NB4 (cell line): ENCODE measurements at regions not wholly inside any gene's neighbourhood (a gene's known extent, or its start where the extent isn't known, plus 50 kb on each side); places are given as distances from the start of the nearest gene placed in this dataset.

Experiments used
- MYC ChIP-seq: IDR thresholded peaks from 2 replicates; pipeline ENCODE4 v1.6.1; 2011; ENCODE audit warnings: low read depth, low read length
- POLR2A ChIP-seq: IDR thresholded peaks from 2 replicates; pipeline ENCODE4 v1.6.1; 2011; ENCODE audit warnings: mild to moderate bottlenecking; ENCODE audit not compliant: insufficient read length; ENCODE audit errors: extremely low read depth
- TF ChIP-seq, protein P1 (sequence below): IDR thresholded peaks from one replicate; pipeline ENCODE4 v1.5.1; 2012; ENCODE audit warnings: low read depth, low read length
- TF ChIP-seq, protein P2 (sequence below): IDR thresholded peaks from 2 replicates; pipeline ENCODE4 v1.6.1; 2011; ENCODE audit warnings: low read depth, low read length

DNA sequence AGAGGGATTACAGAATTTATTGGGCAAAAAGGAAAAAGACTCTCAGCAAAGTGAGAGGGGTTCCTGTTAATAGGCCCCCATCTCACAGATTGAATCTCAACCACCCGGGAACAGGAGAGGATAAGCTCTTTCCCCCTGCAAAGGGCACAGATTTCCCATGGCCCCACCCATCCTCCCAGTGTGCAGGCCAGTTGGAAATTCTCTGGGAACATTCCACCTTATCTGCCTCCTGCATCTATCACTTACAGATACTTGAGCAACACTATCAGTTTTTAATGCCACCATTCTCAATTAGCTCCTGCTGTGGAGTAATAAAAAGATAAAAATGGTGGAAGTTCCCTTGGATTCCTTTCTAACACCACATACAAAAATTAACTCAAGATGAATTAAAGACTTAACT, 350.0 kb upstream of the BCHE start:
- TF ChIP-seq, protein P1, sequence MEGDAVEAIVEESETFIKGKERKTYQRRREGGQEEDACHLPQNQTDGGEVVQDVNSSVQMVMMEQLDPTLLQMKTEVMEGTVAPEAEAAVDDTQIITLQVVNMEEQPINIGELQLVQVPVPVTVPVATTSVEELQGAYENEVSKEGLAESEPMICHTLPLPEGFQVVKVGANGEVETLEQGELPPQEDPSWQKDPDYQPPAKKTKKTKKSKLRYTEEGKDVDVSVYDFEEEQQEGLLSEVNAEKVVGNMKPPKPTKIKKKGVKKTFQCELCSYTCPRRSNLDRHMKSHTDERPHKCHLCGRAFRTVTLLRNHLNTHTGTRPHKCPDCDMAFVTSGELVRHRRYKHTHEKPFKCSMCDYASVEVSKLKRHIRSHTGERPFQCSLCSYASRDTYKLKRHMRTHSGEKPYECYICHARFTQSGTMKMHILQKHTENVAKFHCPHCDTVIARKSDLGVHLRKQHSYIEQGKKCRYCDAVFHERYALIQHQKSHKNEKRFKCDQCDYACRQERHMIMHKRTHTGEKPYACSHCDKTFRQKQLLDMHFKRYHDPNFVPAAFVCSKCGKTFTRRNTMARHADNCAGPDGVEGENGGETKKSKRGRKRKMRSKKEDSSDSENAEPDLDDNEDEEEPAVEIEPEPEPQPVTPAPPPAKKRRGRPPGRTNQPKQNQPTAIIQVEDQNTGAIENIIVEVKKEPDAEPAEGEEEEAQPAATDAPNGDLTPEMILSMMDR = no peak
- TF ChIP-seq POLR2A (no peak), MYC (no peak)
- TF ChIP-seq, protein P2, sequence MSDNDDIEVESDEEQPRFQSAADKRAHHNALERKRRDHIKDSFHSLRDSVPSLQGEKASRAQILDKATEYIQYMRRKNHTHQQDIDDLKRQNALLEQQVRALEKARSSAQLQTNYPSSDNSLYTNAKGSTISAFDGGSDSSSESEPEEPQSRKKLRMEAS = no peak
